DOHH2 (cell line): ENCODE measurements at regions not wholly inside any gene's neighbourhood (a gene's known extent, or its start where the extent isn't known, plus 50 kb on each side); places are given as distances from the start of the nearest gene placed in this dataset.

Experiments
- CTCF ChIP-seq: fragments of 200-600 bp; sonication (generic); IDR thresholded peaks from one replicate; pipeline ENCODE4 v1.5.1; 2014; ENCODE audit warnings: antibody characterized with exemption, mild to moderate bottlenecking, low read depth, low read length; ENCODE audit not compliant: poor library complexity, severe bottlenecking
- EZH2phosphoT487 ChIP-seq: fragments of 200-600 bp; sonication (generic); IDR thresholded peaks from 2 replicates; pipeline ENCODE4 v1.6.1; 2017; ENCODE audit warnings: borderline replicate concordance, mild to moderate bottlenecking, antibody characterized with exemption, low read length, moderate library complexity, mixed read lengths

GRCh38 chr1:106584107-106584506, 472.4 kb upstream of the PRMT6 start:
- TF ChIP-seq CTCF (no peak), EZH2phosphoT487 (no peak)
